Breast epithelium (tissue), 4 donors: ENCODE measurements at regions not wholly inside any gene's neighbourhood (a gene's known extent, or its start where the extent isn't known, plus 50 kb on each side); places are given as distances from the start of the nearest gene placed in this dataset.
A peak's percentile ranks its signal among the peaks of the same experiment; 100 is the strongest.

Experiments
- DNase-seq, 2 donors: peaks; one replicate each; pipeline ENCODE4 v3.0.0-alpha.2; 2019; ENCODE audit warnings: low spot score in 2 of 2
- H3K27ac ChIP-seq, 2 donors: fragments of 200-600 bp; sonication (generic) in 1 of 2; one replicate each; pipeline ENCODE4 v1.5.1; 2016 to 2019; ENCODE audit warnings: mild to moderate bottlenecking in 1 of 2
- H3K27me3 ChIP-seq, 2 donors: fragments of 200-600 bp; sonication (generic) in 1 of 2; one replicate each; pipeline versions ENCODE4 v1.5.1 to v1.6.0; 2017 to 2019; ENCODE audit warnings: control low read depth in 1 of 2, mild to moderate bottlenecking in 1 of 2
- H3K36me3 ChIP-seq: fragments of 200-600 bp; one replicate; pipeline ENCODE4 v1.5.1; 2019
- H3K4me1 ChIP-seq, 2 donors: fragments of 200-600 bp; sonication (generic); one replicate each; pipeline ENCODE4 v1.5.1; 2016 to 2019; ENCODE audit warnings: control low read depth in 1 of 2
- H3K4me3 ChIP-seq, 3 donors: fragments of 200-600 bp; sonication (generic); 1 replicate in 2 of 3; 2 replicates in 1 of 3; pipeline ENCODE4 v1.5.1; 2016 to 2019; ENCODE audit warnings: mild to moderate bottlenecking in 3 of 3, moderate library complexity in 2 of 3
- H3K9me3 ChIP-seq, 2 donors: fragments of 200-600 bp; sonication (generic) in 1 of 2; one replicate each; pipeline ENCODE4 v1.5.1; 2016 to 2019; ENCODE audit warnings: control low read depth in 1 of 2
- POLR2A ChIP-seq: fragments of 450-650 bp; IDR thresholded peaks from one replicate; pipeline ENCODE4 v1.6.1; 2016; ENCODE audit warnings: antibody characterized with exemption, mild to moderate bottlenecking, moderate library complexity
- POLR2AphosphoS5 ChIP-seq, 3 donors: sonication (generic); formaldehyde crosslinking; IDR thresholded peaks; one replicate each; pipeline ENCODE4 v1.6.1; 2017; ENCODE audit warnings: antibody characterized with exemption in 3 of 3
- intact Hi-C: fragments of 100-400 bp; cut with DNase I; formaldehyde crosslinking; loops from one replicate; pipeline ENCODE4 v1.15.1; 2023; ENCODE audit warnings: low total_unique reads
- TF ChIP-seq, protein P1 (sequence below), 3 donors: fragments of 450-650 bp; IDR thresholded peaks; one replicate each; pipeline ENCODE4 v1.5.1; 2016 to 2017; ENCODE audit warnings: antibody characterized with exemption in 3 of 3, mild to moderate bottlenecking in 3 of 3, moderate library complexity in 3 of 3

DNA sequence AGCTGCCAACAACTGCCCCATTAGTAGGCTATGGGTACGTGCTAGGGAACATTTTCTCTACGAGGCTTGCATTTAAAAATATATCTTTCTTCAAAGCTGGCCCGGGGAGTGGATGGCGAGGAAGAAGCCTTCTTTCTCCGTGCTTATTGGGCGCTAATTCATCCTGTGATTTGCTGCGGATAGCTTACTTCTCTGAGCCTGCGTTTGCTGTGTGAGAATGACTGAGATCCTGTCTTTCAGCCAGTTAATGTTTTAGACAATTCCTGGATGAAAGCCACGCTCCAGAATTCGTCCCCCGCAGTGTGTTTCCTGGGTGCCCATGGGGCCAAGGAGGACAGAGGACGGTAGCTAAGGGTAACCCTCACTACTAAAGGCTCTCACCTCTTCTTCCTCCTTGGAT is 57.8 kb upstream of the TARBP1 start:
- H3K27ac ChIP-seq, result peak overlapping the region; percentile 98
- no peaks in the 10 kb centered on the region for H3K36me3 ChIP-seq
- TF ChIP-seq, protein P1, sequence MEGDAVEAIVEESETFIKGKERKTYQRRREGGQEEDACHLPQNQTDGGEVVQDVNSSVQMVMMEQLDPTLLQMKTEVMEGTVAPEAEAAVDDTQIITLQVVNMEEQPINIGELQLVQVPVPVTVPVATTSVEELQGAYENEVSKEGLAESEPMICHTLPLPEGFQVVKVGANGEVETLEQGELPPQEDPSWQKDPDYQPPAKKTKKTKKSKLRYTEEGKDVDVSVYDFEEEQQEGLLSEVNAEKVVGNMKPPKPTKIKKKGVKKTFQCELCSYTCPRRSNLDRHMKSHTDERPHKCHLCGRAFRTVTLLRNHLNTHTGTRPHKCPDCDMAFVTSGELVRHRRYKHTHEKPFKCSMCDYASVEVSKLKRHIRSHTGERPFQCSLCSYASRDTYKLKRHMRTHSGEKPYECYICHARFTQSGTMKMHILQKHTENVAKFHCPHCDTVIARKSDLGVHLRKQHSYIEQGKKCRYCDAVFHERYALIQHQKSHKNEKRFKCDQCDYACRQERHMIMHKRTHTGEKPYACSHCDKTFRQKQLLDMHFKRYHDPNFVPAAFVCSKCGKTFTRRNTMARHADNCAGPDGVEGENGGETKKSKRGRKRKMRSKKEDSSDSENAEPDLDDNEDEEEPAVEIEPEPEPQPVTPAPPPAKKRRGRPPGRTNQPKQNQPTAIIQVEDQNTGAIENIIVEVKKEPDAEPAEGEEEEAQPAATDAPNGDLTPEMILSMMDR (IDR thresholded peaks at IDR 0.05), result no peak
- no peaks in the 10 kb centered on the region for H3K27me3 ChIP-seq
- no peak overlapping the region for H3K4me3 ChIP-seq
- DNase-seq, result no peak
- no peaks in the 10 kb centered on the region for H3K9me3 ChIP-seq
- peaks cover 14 to 59% of the 10 kb centered on the region in 2 donors for H3K4me1 ChIP-seq
- intact Hi-C loops, result loop anchor here (10.0 kb wide), 1 partner anchor 68 kb away; no protein-coding TSS in a partner anchor

DNA sequence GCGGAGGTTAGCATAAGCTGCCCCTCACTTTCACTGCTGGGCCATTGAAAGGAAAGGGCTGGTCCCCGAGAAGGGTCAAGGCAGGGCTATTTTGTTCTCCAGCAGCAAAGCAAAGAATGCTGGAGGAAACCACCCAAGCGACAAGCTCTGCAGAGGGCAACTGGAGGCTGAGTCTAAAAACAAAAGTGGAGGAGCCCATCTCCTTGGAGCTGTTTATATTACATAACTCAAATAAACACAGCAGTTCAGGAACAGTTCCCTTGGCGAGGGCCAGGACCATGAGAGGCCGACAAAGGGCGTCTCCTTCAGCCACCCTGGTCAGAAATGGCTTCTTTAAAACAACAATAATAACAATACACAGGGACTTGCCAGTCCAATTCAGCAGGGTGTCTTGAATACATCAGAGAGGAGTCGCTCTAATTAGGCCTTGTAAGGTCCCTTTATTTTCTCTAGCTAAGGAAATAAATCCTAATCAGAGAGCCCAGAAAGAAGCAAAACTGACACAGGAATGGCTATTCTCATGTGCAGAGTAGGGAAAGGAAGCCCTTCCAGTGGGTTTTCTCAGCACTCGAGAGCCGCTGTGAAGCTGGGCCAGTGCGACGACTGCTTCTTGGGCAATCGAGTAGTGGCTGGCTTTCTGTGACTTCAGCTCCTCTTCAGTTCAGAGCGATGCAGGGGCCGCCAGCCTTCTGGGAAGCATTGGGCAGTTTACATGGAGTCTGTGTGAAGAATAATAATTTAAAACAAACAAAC is 57.0 kb upstream of the TARBP1 start:
- H3K4me3 ChIP-seq, result no peak overlapping the region
- H3K4me1 ChIP-seq, result peaks cover 19 to 65% of the 10 kb centered on the region in 2 donors
- TF ChIP-seq POLR2A (no peak), POLR2AphosphoS5 (IDR thresholded peaks at IDR 0.05) (peak; percentile 29 to 54 (median 42))
- H3K36me3 ChIP-seq, result no peaks in the 10 kb centered on the region
- H3K27me3 ChIP-seq, result no peaks in the 10 kb centered on the region
- peak overlapping the region; percentile 98 for H3K27ac ChIP-seq
- intact Hi-C loops, result loop anchor here (10.0 kb wide), 1 partner anchor 69 kb away; no protein-coding TSS in a partner anchor
- DNase-seq, result peak; percentile 62 to 76
- H3K9me3 ChIP-seq, result no peaks in the 10 kb centered on the region

DNA sequence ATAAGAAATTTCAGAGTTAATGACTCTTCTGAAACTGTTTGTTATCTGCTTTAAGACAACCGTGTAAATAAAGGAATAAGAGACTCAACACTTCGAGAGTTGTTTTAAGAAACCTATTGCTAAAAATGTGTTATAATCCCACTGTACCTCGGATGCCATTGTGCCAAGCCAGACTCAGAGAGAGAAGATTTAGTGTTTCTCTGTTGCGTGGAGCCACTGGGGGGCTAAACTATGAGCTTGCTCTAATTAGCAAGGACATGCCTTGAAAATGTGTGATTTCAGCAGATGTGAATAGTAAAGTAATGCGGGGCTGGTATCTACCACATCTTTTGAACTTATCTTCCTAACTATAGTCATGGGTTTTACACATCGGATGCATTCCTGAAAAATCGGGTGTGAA is 56.2 kb upstream of the TARBP1 start:
- intact Hi-C loops, result loop anchor here (10.0 kb wide), 1 partner anchor 70 kb away; no protein-coding TSS in a partner anchor
- no peaks in the 10 kb centered on the region for H3K27me3 ChIP-seq
- no peak for TF ChIP-seq POLR2AphosphoS5 (IDR thresholded peaks at IDR 0.05)
- TF ChIP-seq POLR2A, result no peak
- peaks cover 19 to 69% of the 10 kb centered on the region in 2 donors for H3K4me1 ChIP-seq
- H3K9me3 ChIP-seq, result no peaks in the 10 kb centered on the region
- H3K36me3 ChIP-seq, result no peaks in the 10 kb centered on the region
- no peak for DNase-seq
- H3K27ac ChIP-seq, result peak overlapping the region; percentile 98
- H3K4me3 ChIP-seq, result no peak overlapping the region

DNA sequence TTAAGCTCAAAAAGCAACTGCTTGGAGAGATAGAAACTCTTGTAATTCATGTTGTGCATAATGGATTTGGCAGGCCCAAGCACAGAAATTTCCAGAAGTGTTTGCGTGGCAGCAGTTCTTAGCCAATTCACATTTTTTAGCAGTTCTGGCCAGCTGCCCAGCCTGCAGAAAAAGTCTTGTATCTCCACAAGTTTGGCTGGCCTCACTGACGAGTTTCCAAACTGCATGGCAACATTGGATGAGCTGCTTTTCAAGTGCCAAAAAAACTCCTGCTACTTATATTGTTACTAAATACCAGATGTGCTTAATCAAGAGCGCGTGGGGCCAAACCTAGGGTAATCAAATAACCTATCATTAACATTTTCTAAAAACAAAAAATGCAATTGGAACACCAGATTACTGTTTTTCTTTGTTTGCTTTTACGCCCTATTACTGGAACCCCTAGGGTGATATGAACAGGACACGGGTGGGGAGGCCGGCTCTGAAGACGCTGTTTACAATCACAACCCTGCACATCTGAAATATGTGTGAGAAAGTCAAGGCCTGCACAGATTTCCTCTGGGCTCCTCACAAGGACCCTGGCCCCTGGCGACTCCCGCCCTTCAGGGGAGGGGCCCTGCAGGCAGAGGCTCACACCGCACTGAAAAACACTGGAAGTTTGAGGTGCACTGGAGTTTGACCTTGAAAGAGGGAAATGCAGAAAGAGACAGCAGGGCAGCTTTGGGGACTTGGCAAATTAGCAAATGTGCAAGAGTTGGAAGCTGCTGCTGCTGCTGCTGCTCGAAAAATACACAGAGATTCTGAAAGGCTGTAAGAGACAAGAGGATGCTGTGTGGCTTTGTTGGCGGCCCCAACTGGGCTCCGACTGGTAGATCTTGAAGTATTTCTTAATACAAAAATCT is 55.2 kb upstream of the TARBP1 start:
- Histone ChIP-seq H3K4me3 (peak overlapping the region in 1 of 3 donors; percentile 8), H3K36me3 (no peaks in the 10 kb centered on the region), H3K4me1 (peaks cover 19 to 67% of the 10 kb centered on the region in 2 donors), H3K9me3 (no peaks in the 10 kb centered on the region), H3K27ac (peak overlapping the region; percentile 98), H3K27me3 (no peaks in the 10 kb centered on the region)
- peak; percentile 91 to 97 for DNase-seq
- TF ChIP-seq POLR2AphosphoS5 (IDR thresholded peaks at IDR 0.05) (peak; percentile 79 to 83 (median 80)), POLR2A (no peak)
- TF ChIP-seq, protein P1 (IDR thresholded peaks at IDR 0.05), result no peak
- intact Hi-C loops, result loop anchor here (10.0 kb wide), 1 partner anchor 71 kb away; no protein-coding TSS in a partner anchor

DNA sequence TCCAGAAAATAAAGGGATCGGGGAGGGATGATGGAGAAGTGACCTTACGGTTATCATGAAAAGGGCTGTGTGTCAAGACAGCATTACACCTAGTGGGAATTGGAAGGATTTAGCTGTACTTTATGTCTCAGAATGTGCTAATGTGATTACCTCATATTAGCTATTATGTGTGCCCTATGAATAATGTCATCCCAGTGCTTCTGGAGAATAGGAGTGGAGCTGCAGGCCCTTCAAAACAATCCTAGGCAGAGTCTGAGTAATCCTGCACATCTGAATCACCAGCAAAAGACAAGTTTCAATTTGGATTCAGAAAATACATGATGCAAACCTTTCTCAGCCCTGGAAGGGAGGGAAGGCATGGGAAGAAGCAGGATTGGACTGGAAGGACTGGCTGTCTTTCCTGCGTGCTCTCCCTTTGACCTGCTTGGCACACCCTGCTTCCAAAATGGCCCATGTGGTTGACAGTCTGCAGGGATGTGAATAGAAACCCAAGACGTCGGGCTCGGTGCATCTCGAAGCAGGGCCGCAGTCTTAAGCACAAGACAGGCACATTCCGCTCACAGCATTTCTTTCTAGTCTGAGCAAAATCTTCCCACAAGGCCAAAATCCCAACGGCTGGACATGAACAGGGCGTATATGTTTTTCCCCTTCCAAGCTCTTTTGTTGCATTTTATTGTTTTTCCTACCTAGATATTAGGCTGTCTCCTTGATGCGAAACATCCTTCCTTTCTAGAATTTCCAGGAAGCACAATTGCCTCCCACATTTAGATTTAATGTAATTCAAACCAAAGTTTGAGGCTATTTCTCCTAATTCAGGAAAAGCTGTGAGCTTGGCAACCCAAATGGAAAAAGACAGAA is 54.3 kb upstream of the TARBP1 start:
- H3K27ac ChIP-seq, result peak overlapping the region; percentile 98
- no peaks in the 10 kb centered on the region for H3K9me3 ChIP-seq
- H3K4me1 ChIP-seq, result peaks cover 19 to 64% of the 10 kb centered on the region in 2 donors
- DNase-seq, result peak in 1 of 2 donors; percentile 60
- TF ChIP-seq POLR2A, result no peak
- TF ChIP-seq POLR2AphosphoS5 (IDR thresholded peaks at IDR 0.05), result peak; percentile 39 to 59 (median 40)
- no peaks in the 10 kb centered on the region for H3K27me3 ChIP-seq
- peak overlapping the region in 1 of 3 donors; percentile 12 for H3K4me3 ChIP-seq
- intact Hi-C loops, result loop anchor here (10.0 kb wide), 1 partner anchor 72 kb away; no protein-coding TSS in a partner anchor
- H3K36me3 ChIP-seq, result no peaks in the 10 kb centered on the region

DNA sequence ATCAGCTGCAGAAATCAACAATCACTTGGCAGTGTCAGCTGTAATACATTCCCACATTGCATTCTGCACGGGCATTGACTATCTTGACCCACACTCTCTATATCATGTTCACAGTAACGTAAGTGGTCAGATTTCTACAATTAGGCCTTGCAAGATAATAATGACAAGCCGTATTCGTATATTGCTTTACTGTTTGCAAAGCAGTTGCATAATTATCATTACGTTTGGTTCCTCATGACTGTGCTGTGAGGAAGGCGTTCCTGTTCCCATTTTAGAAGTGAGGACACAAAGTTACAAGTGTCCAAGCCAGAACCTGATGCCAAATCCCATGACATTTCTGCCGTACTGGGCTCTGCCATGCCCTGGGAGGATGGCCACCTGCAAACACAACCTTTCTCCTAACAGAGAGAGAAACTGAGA is 53.5 kb upstream of the TARBP1 start:
- no peaks in the 10 kb centered on the region for H3K9me3 ChIP-seq
- H3K36me3 ChIP-seq, result no peaks in the 10 kb centered on the region
- peaks cover 18 to 59% of the 10 kb centered on the region in 2 donors for H3K4me1 ChIP-seq
- peak overlapping the region; percentile 98 for H3K27ac ChIP-seq
- H3K4me3 ChIP-seq, result peak overlapping the region in 1 of 3 donors; percentile 12
- no peaks in the 10 kb centered on the region for H3K27me3 ChIP-seq
- TF ChIP-seq POLR2AphosphoS5 (IDR thresholded peaks at IDR 0.05), result peak; percentile 39 to 90 (median 78)
- TF ChIP-seq, protein P1 (IDR thresholded peaks at IDR 0.05), result no peak
- peak in 1 of 2 donors; percentile 79 for DNase-seq
- intact Hi-C loops, result loop anchor here (10.0 kb wide), 1 partner anchor 72 kb away; no protein-coding TSS in a partner anchor
